AG09319 (cell line): ENCODE measurements at regions not wholly inside any gene's neighbourhood (a gene's known extent, or its start where the extent isn't known, plus 50 kb on each side); places are given as distances from the start of the nearest gene placed in this dataset.

Experiments
- DNase-seq: peaks from one replicate; pipeline ENCODE4 v3.0.0-alpha.2; 2010; ENCODE audit warnings: low read depth; ENCODE audit errors: extremely low read depth
- TF ChIP-seq, protein P1 (sequence below): IDR thresholded peaks from 2 replicates; pipeline ENCODE4 v1.5.1; 2011; ENCODE audit warnings: low read depth, mild to moderate bottlenecking, inconsistent platforms, low read length, moderate library complexity

- no peak for DNase-seq
- TF ChIP-seq, protein P1, sequence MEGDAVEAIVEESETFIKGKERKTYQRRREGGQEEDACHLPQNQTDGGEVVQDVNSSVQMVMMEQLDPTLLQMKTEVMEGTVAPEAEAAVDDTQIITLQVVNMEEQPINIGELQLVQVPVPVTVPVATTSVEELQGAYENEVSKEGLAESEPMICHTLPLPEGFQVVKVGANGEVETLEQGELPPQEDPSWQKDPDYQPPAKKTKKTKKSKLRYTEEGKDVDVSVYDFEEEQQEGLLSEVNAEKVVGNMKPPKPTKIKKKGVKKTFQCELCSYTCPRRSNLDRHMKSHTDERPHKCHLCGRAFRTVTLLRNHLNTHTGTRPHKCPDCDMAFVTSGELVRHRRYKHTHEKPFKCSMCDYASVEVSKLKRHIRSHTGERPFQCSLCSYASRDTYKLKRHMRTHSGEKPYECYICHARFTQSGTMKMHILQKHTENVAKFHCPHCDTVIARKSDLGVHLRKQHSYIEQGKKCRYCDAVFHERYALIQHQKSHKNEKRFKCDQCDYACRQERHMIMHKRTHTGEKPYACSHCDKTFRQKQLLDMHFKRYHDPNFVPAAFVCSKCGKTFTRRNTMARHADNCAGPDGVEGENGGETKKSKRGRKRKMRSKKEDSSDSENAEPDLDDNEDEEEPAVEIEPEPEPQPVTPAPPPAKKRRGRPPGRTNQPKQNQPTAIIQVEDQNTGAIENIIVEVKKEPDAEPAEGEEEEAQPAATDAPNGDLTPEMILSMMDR = no peak
Observed at GRCh38 chr3:159146392-159146791, 344.5 kb downstream of the MFSD1 start.

- TF ChIP-seq, protein P1 = no peak
- DNase-seq = no peak
Observed at GRCh38 chr3:159146856-159147435, 345.1 kb downstream of the MFSD1 start.

- DNase-seq = no peak
- TF ChIP-seq, protein P1 = no peak
Observed at GRCh38 chr3:159147813-159148212, 346.0 kb downstream of the MFSD1 start.

GRCh38 chr3:159148466-159148865 is 346.6 kb downstream of the MFSD1 start:
- TF ChIP-seq, protein P1 = no peak
- DNase-seq = no peak

DNA sequence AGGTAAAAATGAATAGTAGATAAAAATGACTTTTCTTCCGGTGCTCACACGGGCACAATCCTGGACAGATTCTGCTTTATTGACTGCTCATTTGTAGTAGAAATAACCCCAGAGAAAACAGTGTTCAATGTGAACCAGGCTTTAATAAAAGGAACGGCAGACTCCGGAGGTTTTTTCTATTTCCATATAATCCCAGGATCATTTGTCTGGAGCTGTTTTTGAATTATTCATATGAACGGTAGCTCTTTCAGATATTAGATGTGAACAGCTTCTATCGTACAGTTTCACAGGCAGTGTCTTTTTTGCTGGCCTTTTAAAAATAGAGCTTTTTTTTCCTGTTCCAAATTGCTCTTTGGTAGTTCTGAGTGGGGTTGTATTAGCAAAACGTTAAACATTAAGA is 347.3 kb downstream of the MFSD1 start:
- no peak for DNase-seq
- TF ChIP-seq, protein P1 = no peak

DNA sequence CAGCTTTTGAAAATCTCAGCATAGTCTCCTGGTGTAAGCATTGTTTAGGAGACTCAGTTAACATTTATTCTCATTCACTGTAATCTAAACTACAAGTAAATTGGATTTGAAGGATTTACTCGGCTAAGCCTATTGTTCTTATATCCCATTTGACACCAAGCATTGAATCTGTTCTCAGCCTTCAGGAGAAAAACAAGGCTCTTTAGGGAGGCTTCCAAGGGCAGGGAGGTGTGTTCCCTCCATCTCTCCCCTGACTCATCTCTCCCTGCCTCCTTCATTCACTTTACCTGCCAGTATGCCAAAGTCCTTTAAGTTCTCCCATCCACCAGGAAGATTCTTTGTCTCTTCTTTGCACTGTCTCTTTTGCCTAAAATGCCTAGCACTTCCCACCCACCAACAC is 347.8 kb downstream of the MFSD1 start:
- DNase-seq = no peak
- TF ChIP-seq, protein P1 = no peak

DNA sequence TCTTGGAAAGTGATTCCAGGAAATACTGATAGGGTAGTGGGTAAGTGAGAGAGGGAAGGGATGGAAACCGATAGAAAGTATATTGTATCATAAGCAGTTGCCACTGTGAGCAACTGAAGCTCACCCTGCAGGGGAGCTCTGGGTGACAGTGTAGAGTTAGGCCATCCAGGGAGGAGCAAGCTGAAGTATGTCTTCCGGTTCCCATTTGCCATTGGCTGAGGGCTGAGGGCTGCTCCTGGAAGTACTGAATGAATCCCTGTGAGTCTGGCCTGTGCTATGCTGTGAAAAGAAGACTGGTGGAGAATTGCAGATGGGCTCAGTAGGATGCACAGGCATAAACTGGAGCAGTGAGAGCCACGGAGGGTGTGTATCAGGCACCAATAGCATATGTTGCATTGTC is 348.3 kb downstream of the MFSD1 start:
- TF ChIP-seq, protein P1 = no peak
- no peak for DNase-seq
